ENCODE measurements at regions not wholly inside any gene's neighbourhood (a gene's known extent, or its start where the extent isn't known, plus 50 kb on each side); places are given as distances from the start of the nearest gene placed in this dataset.

GRCh38 chr1:170369417-170369816, 162.5 kb upstream of the GORAB start:
- WGBS, 2 donors, result 89% methylated on average over 4 of the region's 4 CpGs
- intact Hi-C loops (cut with DNase I; ENCODE audit: low total_unique reads), result no loop called here
- no peak for TF ChIP-seq POLR2A (IDR thresholded peaks at IDR 0.05)
- no peak for TF ChIP-seq CTCF (IDR thresholded peaks at IDR 0.05)
- no peak for DNase-seq (ENCODE audit: low spot score in 2 of 2)
- H3K4me3 ChIP-seq (ENCODE audit: low read depth, poor library complexity, severe bottlenecking), result no peak overlapping the region

GRCh38 chr1:170370087-170370486, 161.9 kb upstream of the GORAB start:
- TF ChIP-seq POLR2A (IDR thresholded peaks at IDR 0.05), result no peak
- WGBS, 2 donors, result 88 to 91% methylated on average over 9 of the region's 9 CpGs
- intact Hi-C loops (cut with DNase I; ENCODE audit: low total_unique reads), result no loop called here
- DNase-seq (ENCODE audit: low spot score in 2 of 2), result no peak
- H3K4me3 ChIP-seq (ENCODE audit: low read depth, poor library complexity, severe bottlenecking), result no peak overlapping the region

GRCh38 chr1:170375082-170375723, 156.8 kb upstream of the GORAB start:
- intact Hi-C loops (cut with DNase I; ENCODE audit: low total_unique reads), result no loop called here
- H3K4me3 ChIP-seq (ENCODE audit: low read depth, poor library complexity, severe bottlenecking), result no peak overlapping the region
- TF ChIP-seq CTCF (IDR thresholded peaks at IDR 0.05), result no peak
- no peak for TF ChIP-seq POLR2A (IDR thresholded peaks at IDR 0.05)
- no peak for DNase-seq (ENCODE audit: low spot score in 2 of 2)
- WGBS, 2 donors, result 86 to 88% methylated on average over 3 of the region's 3 CpGs

GRCh38 chr1:170376801-170377385, 155.1 kb upstream of the GORAB start:
- 0% methylated on average over 1 of the region's 1 CpG for WGBS, 2 donors
- intact Hi-C loops (cut with DNase I; ENCODE audit: low total_unique reads), result no loop called here
- no peak for DNase-seq (ENCODE audit: low spot score in 2 of 2)
- no peak overlapping the region for H3K4me3 ChIP-seq (ENCODE audit: low read depth, poor library complexity, severe bottlenecking)
- TF ChIP-seq POLR2A (IDR thresholded peaks at IDR 0.05) (no peak), CTCF (IDR thresholded peaks at IDR 0.05) (no peak)

GRCh38 chr1:170377440-170377839, 154.5 kb upstream of the GORAB start:
- no peak overlapping the region for H3K4me3 ChIP-seq (ENCODE audit: low read depth, poor library complexity, severe bottlenecking)
- intact Hi-C loops (cut with DNase I; ENCODE audit: low total_unique reads), result no loop called here
- DNase-seq (ENCODE audit: low spot score in 2 of 2), result no peak
- 79 to 86% methylated on average over 1 of the region's 1 CpG for WGBS, 2 donors
- TF ChIP-seq POLR2A (IDR thresholded peaks at IDR 0.05) (no peak), CTCF (IDR thresholded peaks at IDR 0.05) (no peak)

GRCh38 chr1:170377896-170378634, 153.9 kb upstream of the GORAB start:
- no peak for DNase-seq (ENCODE audit: low spot score in 2 of 2)
- H3K4me3 ChIP-seq (ENCODE audit: low read depth, poor library complexity, severe bottlenecking), result no peak overlapping the region
- 32 to 49% methylated on average over 1 of the region's 1 CpG for WGBS, 2 donors
- intact Hi-C loops (cut with DNase I; ENCODE audit: low total_unique reads), result no loop called here
- TF ChIP-seq CTCF (IDR thresholded peaks at IDR 0.05) (no peak), POLR2A (IDR thresholded peaks at IDR 0.05) (no peak)

All from lower leg skin (tissue), 4 donors.